Adrenal gland (tissue), 9 donors: ENCODE measurements at regions not wholly inside any gene's neighbourhood (a gene's known extent, or its start where the extent isn't known, plus 50 kb on each side); places are given as distances from the start of the nearest gene placed in this dataset.
"Not testable (repeated sequence)": the region's sequence is repeated elsewhere in the genome, so short reads cannot be mapped to it uniquely, and the experiment has no call there.

Experiments used
- DNase-seq, 7 donors: peaks; one replicate each; pipeline ENCODE4 v3.0.0-alpha.2; 2019 to 2020
- H3K27ac ChIP-seq, 5 donors: fragments of 200-600 bp; sonication (generic) in 4 of 5; 1 replicate in 3 of 5; 2 replicates in 2 of 5; pipeline versions ENCODE4 v1.5.1 to v1.8.0; 2016 to 2020; ENCODE audit warnings: mild to moderate bottlenecking in 1 of 5
- H3K27me3 ChIP-seq: fragments of 200-600 bp; 2 replicates; pipeline ENCODE4 v1.8.0; 2021
- H3K36me3 ChIP-seq, 2 donors: fragments of 200-600 bp; replicated peaks in 1 of 2; 1 replicate in 1 of 2; 2 replicates in 1 of 2; pipeline versions ENCODE4 v1.5.1 to v1.8.0; 2018 to 2022
- H3K4me1 ChIP-seq, 2 donors: fragments of 200-600 bp; replicated peaks in 1 of 2; 1 replicate in 1 of 2; 2 replicates in 1 of 2; pipeline versions ENCODE4 v1.5.1 to v1.8.0; 2018 to 2021
- H3K4me3 ChIP-seq, 4 donors: fragments of 200-600 bp; sonication (generic) in 3 of 4; one replicate each; pipeline ENCODE4 v1.5.1; 2016 to 2018
- H3K9me3 ChIP-seq, 3 donors: fragments of 200-600 bp; sonication (generic) in 1 of 3; replicated peaks in 1 of 3; 1 replicate in 2 of 3; 2 replicates in 1 of 3; pipeline versions ENCODE4 v1.5.1 to v1.8.0; 2016 to 2021
- POLR2A ChIP-seq, 2 donors: fragments of 450-650 bp; IDR thresholded peaks; one replicate each; pipeline ENCODE4 v1.6.1; 2017; ENCODE audit warnings: antibody characterized with exemption in 2 of 2, mild to moderate bottlenecking in 2 of 2, moderate library complexity in 1 of 2
- WGBS, 4 donors: extraction: QIAGEN DNeasy Blood & Tissue Kit in 2 of 4; methylation state at CpG; one replicate each; pipeline versions ENCODE4 v1.1.5 to v1.1.7; 2013 to 2017; 5-methylcytosine and 5-hydroxymethylcytosine counted together
- intact Hi-C, 2 donors: fragments of 100-400 bp; cut with DNase I; formaldehyde crosslinking; loops; one replicate each; pipeline versions ENCODE4 v1.14.1 to v1.15.0; 2022 to 2023
- TF ChIP-seq, protein P1 (sequence below), 6 experiments: fragments of 450-650 bp in 4 of 6; fragments of 200-600 bp in 2 of 6; sonication (generic) in 1 of 6; IDR thresholded peaks; 1 replicate in 5 of 6; 2 replicates in 1 of 6; pipeline versions ENCODE4 v1.5.1 to v1.8.0; 2016 to 2021; ENCODE audit warnings: antibody characterized with exemption in 6 of 6, mild to moderate bottlenecking in 2 of 6, moderate library complexity in 1 of 6
- donor health status: healthy with polysubstance abuse.
- donor health status: Bipolar disorder and iron deficiency.
- donor health status: DM: yes; HTN: yes; CAD: no.
- donor health status: DM: no; HTN: no; CAD: no.
- donor health status: DM: no; HTN: no; CAD: no.

GRCh38 chr10:11691319-11691755 is 50.8 kb upstream of the ECHDC3 start:
- no peaks in the 10 kb centered on the region for H3K36me3 ChIP-seq
- TF ChIP-seq, protein P1, sequence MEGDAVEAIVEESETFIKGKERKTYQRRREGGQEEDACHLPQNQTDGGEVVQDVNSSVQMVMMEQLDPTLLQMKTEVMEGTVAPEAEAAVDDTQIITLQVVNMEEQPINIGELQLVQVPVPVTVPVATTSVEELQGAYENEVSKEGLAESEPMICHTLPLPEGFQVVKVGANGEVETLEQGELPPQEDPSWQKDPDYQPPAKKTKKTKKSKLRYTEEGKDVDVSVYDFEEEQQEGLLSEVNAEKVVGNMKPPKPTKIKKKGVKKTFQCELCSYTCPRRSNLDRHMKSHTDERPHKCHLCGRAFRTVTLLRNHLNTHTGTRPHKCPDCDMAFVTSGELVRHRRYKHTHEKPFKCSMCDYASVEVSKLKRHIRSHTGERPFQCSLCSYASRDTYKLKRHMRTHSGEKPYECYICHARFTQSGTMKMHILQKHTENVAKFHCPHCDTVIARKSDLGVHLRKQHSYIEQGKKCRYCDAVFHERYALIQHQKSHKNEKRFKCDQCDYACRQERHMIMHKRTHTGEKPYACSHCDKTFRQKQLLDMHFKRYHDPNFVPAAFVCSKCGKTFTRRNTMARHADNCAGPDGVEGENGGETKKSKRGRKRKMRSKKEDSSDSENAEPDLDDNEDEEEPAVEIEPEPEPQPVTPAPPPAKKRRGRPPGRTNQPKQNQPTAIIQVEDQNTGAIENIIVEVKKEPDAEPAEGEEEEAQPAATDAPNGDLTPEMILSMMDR (IDR thresholded peaks at IDR 0.05) = no peak
- no peak for TF ChIP-seq POLR2A (IDR thresholded peaks at IDR 0.05)
- H3K27me3 ChIP-seq = no peaks in the 10 kb centered on the region
- intact Hi-C loops = no loop called here
- WGBS, 4 donors = 87 to 93% (median 91%) methylated on average over 7 to 14 of the region's 14 CpGs
- no peak overlapping the region for H3K27ac ChIP-seq
- DNase-seq = no peak
- no peaks in the 10 kb centered on the region for H3K9me3 ChIP-seq
- H3K4me1 ChIP-seq = peaks cover 15 to 23% of the 10 kb centered on the region in 2 donors
- H3K4me3 ChIP-seq = no peak overlapping the region

DNA sequence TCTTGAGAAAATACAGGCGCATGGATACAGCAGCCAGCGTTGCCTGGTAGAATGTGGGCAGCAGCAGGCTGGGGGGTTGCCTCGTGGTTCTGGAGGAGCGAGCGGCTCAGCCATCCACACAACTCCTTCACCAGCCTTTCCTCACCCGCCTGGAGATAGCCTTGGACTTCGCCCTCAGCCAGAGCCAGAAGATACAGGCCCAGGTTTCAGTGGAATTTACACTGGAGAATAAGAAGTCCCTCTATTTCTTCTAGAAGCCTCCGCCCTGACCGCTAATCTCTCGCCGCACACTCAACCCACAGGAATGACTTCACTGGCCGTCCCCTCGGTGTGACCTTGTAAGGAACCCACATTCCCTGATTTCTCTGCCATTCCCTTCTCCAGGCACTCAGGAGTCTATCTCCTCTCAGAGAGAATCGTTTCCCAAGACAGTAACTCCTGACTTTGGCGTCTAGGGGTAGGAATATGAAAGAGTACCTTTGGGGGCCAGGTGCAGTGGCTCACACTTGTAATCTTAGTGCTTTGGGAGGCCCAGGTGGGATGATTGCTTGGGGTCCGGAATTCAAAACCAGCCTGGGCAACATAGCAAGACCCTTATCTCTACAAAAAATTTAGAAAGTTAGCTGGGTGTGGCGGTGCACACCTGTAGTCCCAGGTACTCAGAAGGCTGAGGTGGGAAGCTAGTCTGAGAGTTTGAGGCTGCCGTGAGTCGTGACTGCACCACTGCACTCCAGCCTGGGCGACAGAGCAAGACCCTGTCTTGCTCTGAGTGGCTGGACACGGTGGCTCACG is 52.0 kb upstream of the ECHDC3 start:
- no peak overlapping the region for H3K4me3 ChIP-seq
- no peak for TF ChIP-seq POLR2A (IDR thresholded peaks at IDR 0.05)
- TF ChIP-seq, protein P1 (IDR thresholded peaks at IDR 0.05) = no peak
- H3K27ac ChIP-seq = peak overlapping the region in 1 of 5 donors; percentile 55
- no peaks in the 10 kb centered on the region for H3K27me3 ChIP-seq
- H3K36me3 ChIP-seq = no peaks in the 10 kb centered on the region
- WGBS, 4 donors = 93 to 95% (median 95%) methylated on average over 21 to 22 of the region's 22 CpGs
- no peak for DNase-seq
- intact Hi-C loops = loop anchor here in 1 of 2 donors (5.0 kb wide), 1 partner anchor 78 kb away; the partner anchor contains the start of gene USP6NL
- no peaks in the 10 kb centered on the region for H3K9me3 ChIP-seq
- peaks cover 25 to 35% of the 10 kb centered on the region in 2 donors for H3K4me1 ChIP-seq

- not testable (repeated sequence) for H3K36me3 ChIP-seq, H3K27me3 ChIP-seq, DNase-seq, H3K9me3 ChIP-seq, H3K4me3 ChIP-seq
- peaks cover 31 to 46% of the 10 kb centered on the region in 2 donors for H3K4me1 ChIP-seq
- peak overlapping the region in 4 of 5 donors; percentile 51 to 80 (median 68) for H3K27ac ChIP-seq
- 85 to 96% (median 92%) methylated on average over 3 of the region's 3 CpGs for WGBS, 4 donors
- intact Hi-C loops = loop anchor here in 1 of 2 donors (5.0 kb wide), 1 partner anchor 76 kb away; the partner anchor contains the start of gene USP6NL
Measured at GRCh38 chr10:11688448-11688795, 53.8 kb upstream of the ECHDC3 start.

DNA sequence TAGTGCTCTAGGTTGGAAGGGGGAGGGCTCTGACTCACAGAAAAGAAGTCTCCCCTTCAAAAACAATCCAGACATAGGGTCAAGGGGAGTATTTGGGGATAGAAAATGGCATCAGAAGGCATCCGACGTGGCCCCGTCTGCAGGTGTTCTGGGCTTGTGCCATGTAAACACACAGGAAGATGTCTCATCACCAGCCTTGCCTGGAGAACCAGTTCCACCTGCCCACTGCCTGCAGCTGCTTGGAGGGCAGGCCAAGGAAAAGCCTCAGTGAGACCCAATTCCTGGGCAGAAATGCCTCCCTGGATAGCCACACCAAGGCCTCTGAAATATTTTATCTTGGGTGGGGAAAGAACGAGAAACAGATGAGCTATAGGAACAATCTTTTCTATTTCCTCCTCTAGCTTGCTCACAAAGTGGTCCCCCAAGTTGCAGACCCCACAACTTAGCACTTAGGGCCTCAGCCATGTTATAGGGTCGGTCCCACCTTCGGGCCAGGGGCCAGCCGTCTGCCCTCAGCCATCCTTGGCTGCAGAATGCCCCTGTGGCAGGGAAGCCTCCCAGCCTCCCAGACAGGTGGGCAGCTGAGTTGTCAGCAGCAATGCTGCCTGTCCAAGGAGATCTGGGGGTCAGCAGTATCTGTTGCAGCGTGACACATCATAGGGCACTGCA is 54.3 kb upstream of the ECHDC3 start:
- Histone ChIP-seq H3K27ac (peak overlapping the region in 4 of 5 donors; percentile 59 to 80 (median 68)), H3K4me3 (no peak overlapping the region), H3K4me1 (peaks cover 31 to 46% of the 10 kb centered on the region in 2 donors), H3K36me3 (no peaks in the 10 kb centered on the region), H3K9me3 (no peaks in the 10 kb centered on the region), H3K27me3 (no peaks in the 10 kb centered on the region)
- WGBS, 4 donors = 73 to 83% (median 78%) methylated on average over 8 of the region's 8 CpGs
- intact Hi-C loops = loop anchor here in 1 of 2 donors (5.0 kb wide), 1 partner anchor 76 kb away; the partner anchor contains the start of gene USP6NL
- TF ChIP-seq, protein P1 (IDR thresholded peaks at IDR 0.05) = no peak
- no peak for TF ChIP-seq POLR2A (IDR thresholded peaks at IDR 0.05)
- no peak for DNase-seq
